H9 (cell line): ENCODE measurements at regions not wholly inside any gene's neighbourhood (a gene's known extent, or its start where the extent isn't known, plus 50 kb on each side); places are given as distances from the start of the nearest gene placed in this dataset.

ENCODE experiments used
- DNase-seq: peaks from one replicate; pipeline ENCODE4 v3.0.0-alpha.2; 2017
- H2AFZ ChIP-seq: one replicate; pipeline ENCODE4 v1.6.1; 2013; ENCODE audit warnings: mild to moderate bottlenecking, low read length, control low read depth, moderate library complexity
- H2AK5ac ChIP-seq: 2 replicates; pipeline ENCODE4 v1.6.1; 2013; ENCODE audit warnings: low read length, control low read depth, mixed read lengths; ENCODE audit not compliant: insufficient read length
- H2BK120ac ChIP-seq: one replicate; pipeline ENCODE4 v1.6.1; 2013; ENCODE audit warnings: low read depth, mild to moderate bottlenecking, low read length, control low read depth, inconsistent platforms; ENCODE audit not compliant: poor library complexity, severe bottlenecking
- H2BK12ac ChIP-seq: 2 replicates; pipeline ENCODE4 v1.6.1; 2013; ENCODE audit warnings: low read length, control low read depth, mixed read lengths, low read depth; ENCODE audit not compliant: insufficient read length
- H2BK15ac ChIP-seq: 2 replicates; pipeline ENCODE4 v1.6.1; 2013; ENCODE audit warnings: low read depth, low read length, control low read depth
- H2BK20ac ChIP-seq: one replicate; pipeline ENCODE4 v1.6.1; 2013; ENCODE audit warnings: low read depth, mild to moderate bottlenecking, low read length, control low read depth, inconsistent platforms; ENCODE audit not compliant: poor library complexity, severe bottlenecking
- H2BK5ac ChIP-seq: 2 replicates; pipeline ENCODE4 v1.6.1; 2013; ENCODE audit warnings: low read length, control low read depth, mixed read lengths; ENCODE audit not compliant: insufficient read length
- H3K14ac ChIP-seq: 2 replicates; pipeline ENCODE4 v1.6.1; 2013; ENCODE audit warnings: low read length, control low read depth; ENCODE audit not compliant: insufficient read depth
- H3K18ac ChIP-seq: 2 replicates; pipeline ENCODE4 v1.6.1; 2013; ENCODE audit warnings: low read depth, mild to moderate bottlenecking, mixed read lengths, low read length, control low read depth; ENCODE audit not compliant: insufficient read length
- H3K23ac ChIP-seq: 2 replicates; pipeline ENCODE4 v1.6.1; 2013; ENCODE audit warnings: low read length, control low read depth, mixed read lengths, low read depth; ENCODE audit not compliant: insufficient read length
- H3K23me2 ChIP-seq: 2 replicates; pipeline ENCODE4 v1.6.1; 2013; ENCODE audit warnings: low read depth, mild to moderate bottlenecking, mixed read lengths, low read length, control low read depth; ENCODE audit not compliant: insufficient read length, poor library complexity, severe bottlenecking
- H3K27ac ChIP-seq: 2 replicates; pipeline ENCODE4 v1.5.1; 2013; ENCODE audit warnings: low read length, control low read depth, mixed read lengths, low read depth; ENCODE audit not compliant: insufficient read length
- H3K27me3 ChIP-seq: 2 replicates; pipeline ENCODE4 v1.6.1; 2013; ENCODE audit warnings: low read length, control low read depth, inconsistent platforms; ENCODE audit not compliant: insufficient read depth
- H3K4ac ChIP-seq: 2 replicates; pipeline ENCODE4 v1.6.1; 2013; ENCODE audit warnings: low read depth, mild to moderate bottlenecking, control low read depth, inconsistent platforms, low read length, moderate library complexity
- H3K4me1 ChIP-seq: 2 replicates; pipeline ENCODE4 v1.6.1; 2013; ENCODE audit warnings: low read length, control low read depth, inconsistent platforms; ENCODE audit not compliant: insufficient read depth
- H3K4me2 ChIP-seq: 2 replicates; pipeline ENCODE4 v1.6.1; 2013; ENCODE audit warnings: low read length, control low read depth, mixed read lengths; ENCODE audit not compliant: insufficient read length, insufficient read depth
- H3K56ac ChIP-seq: 2 replicates; pipeline ENCODE4 v1.6.1; 2013; ENCODE audit warnings: low read depth, mild to moderate bottlenecking, mixed read lengths, low read length, control low read depth; ENCODE audit not compliant: insufficient read length
- H3K79me1 ChIP-seq: 2 replicates; pipeline ENCODE4 v1.6.1; 2013; ENCODE audit warnings: low read depth, mild to moderate bottlenecking, moderate library complexity, low read length, control low read depth, inconsistent platforms; ENCODE audit not compliant: insufficient read depth, poor library complexity, severe bottlenecking
- H3K79me2 ChIP-seq: 2 replicates; pipeline ENCODE4 v1.6.1; 2013; ENCODE audit warnings: low read length, control low read depth, inconsistent platforms; ENCODE audit not compliant: insufficient read depth
- H3K9ac ChIP-seq: 2 replicates; pipeline ENCODE4 v1.6.1; 2013; ENCODE audit warnings: low read length, control low read depth, mixed read lengths; ENCODE audit not compliant: insufficient read length; ENCODE audit errors: extremely low read depth
- H3K9me3 ChIP-seq: one replicate; pipeline ENCODE4 v1.6.1; 2013; ENCODE audit warnings: low read depth, low read length, inconsistent platforms; ENCODE audit not compliant: control insufficient read depth
- H3T11ph ChIP-seq: one replicate; pipeline ENCODE4 v1.6.1; 2013; ENCODE audit warnings: mild to moderate bottlenecking, low read length, control low read depth, inconsistent platforms
- H4K20me1 ChIP-seq: one replicate; pipeline ENCODE4 v1.6.1; 2013; ENCODE audit not compliant: control insufficient read depth, insufficient read length, insufficient read depth
- H4K5ac ChIP-seq: 2 replicates; pipeline ENCODE4 v1.6.1; 2013; ENCODE audit warnings: low read depth, mild to moderate bottlenecking, mixed read lengths, low read length, control low read depth; ENCODE audit not compliant: insufficient read length
- H4K8ac ChIP-seq: replicated peaks from 2 replicates; pipeline ENCODE4 v1.6.1; 2013; ENCODE audit warnings: low read length, control low read depth, mixed read lengths, low read depth; ENCODE audit not compliant: insufficient read length
- H4K91ac ChIP-seq: 2 replicates; pipeline ENCODE4 v1.6.1; 2013; ENCODE audit warnings: low read depth, mild to moderate bottlenecking, moderate library complexity, mixed read lengths, low read length, control low read depth; ENCODE audit not compliant: insufficient read length
- H3K27ac Mint-ChIP-seq, 3 experiments: 2 replicates in 2 of 3; 3 replicates in 1 of 3; pipeline ENCODE4 v1.8.0; 2020 to 2021; ENCODE audit warnings: mixed read lengths in 3 of 3, mild to moderate bottlenecking in 1 of 3, moderate library complexity in 1 of 3
- H3K27me3 Mint-ChIP-seq: 2 replicates; pipeline ENCODE4 v1.8.0; 2021; ENCODE audit warnings: low read depth, mild to moderate bottlenecking, moderate library complexity, mixed read lengths
- H3K36me3 Mint-ChIP-seq, 3 experiments: 2 replicates in 2 of 3; 3 replicates in 1 of 3; pipeline ENCODE4 v1.8.0; 2020 to 2021; ENCODE audit warnings: low read depth in 3 of 3, mixed read lengths in 3 of 3; ENCODE audit not compliant: insufficient read depth in 1 of 3
- H3K4me1 Mint-ChIP-seq, 2 experiments: 2 replicates each; pipeline ENCODE4 v1.8.0; 2020; ENCODE audit warnings: mixed read lengths in 2 of 2
- H3K4me3 Mint-ChIP-seq, 2 experiments: 2 replicates in 1 of 2; 3 replicates in 1 of 2; pipeline ENCODE4 v1.8.0; 2020 to 2021; ENCODE audit warnings: mild to moderate bottlenecking in 2 of 2, mixed read lengths in 2 of 2, moderate library complexity in 1 of 2
- H3K9me3 Mint-ChIP-seq, 2 experiments: 2 replicates in 1 of 2; 3 replicates in 1 of 2; pipeline ENCODE4 v1.8.0; 2020; ENCODE audit warnings: mild to moderate bottlenecking in 2 of 2, mixed read lengths in 2 of 2, moderate library complexity in 1 of 2
- CTCF ChIP-seq: fragments of 200-600 bp; sonication (generic); conservative IDR thresholded peaks from 3 replicates; pipeline ENCODE4 v1.8.0; 2021; ENCODE audit warnings: antibody characterized with exemption, mild to moderate bottlenecking
- WGBS: extraction: QIAGEN DNeasy Blood & Tissue Kit; methylation state at CpG from one replicate; pipeline ENCODE4 v1.1.7; 2013; ENCODE audit warnings: missing lambda C conversion rate, low lambda C conversion rate, mixed read lengths; ENCODE audit not compliant: insufficient read length; ENCODE audit errors: extremely low coverage; 5-methylcytosine and 5-hydroxymethylcytosine counted together

GRCh38 chr1:168972887-168973286 is 133.6 kb upstream of the ATP1B1 start:
- no peak overlapping the region for H3K14ac ChIP-seq
- no peak overlapping the region for H4K5ac ChIP-seq
- H2BK15ac ChIP-seq: no peak overlapping the region
- Mint-ChIP-seq H3K27me3 (no peaks in the 10 kb centered on the region; the same call in 1 of the 2 replicates), H3K4me3 (no peak overlapping the region), H3K9me3 (no peaks in the 10 kb centered on the region), H3K4me1 (peaks cover 13 to 18% of the 10 kb centered on the region in 2 experiments), H3K27ac (no peak overlapping the region), H3K36me3 (no peaks in the 10 kb centered on the region)
- H3K79me2 ChIP-seq: no peaks in the 10 kb centered on the region
- H2BK12ac ChIP-seq: no peak overlapping the region
- no CpG with 5 or more reads among the region's 2 CpGs for WGBS
- H4K8ac ChIP-seq: no peak overlapping the region
- H3K18ac ChIP-seq: no peak overlapping the region
- H2AFZ ChIP-seq: no peak overlapping the region
- DNase-seq: no peak
- no peak overlapping the region for H3K27ac ChIP-seq
- no peak overlapping the region for H2BK20ac ChIP-seq
- H2BK120ac ChIP-seq: no peak overlapping the region
- no peak overlapping the region for H2AK5ac ChIP-seq
- TF ChIP-seq CTCF: no peak
- H3K4ac ChIP-seq: no peak overlapping the region
- no peak overlapping the region for H3T11ph ChIP-seq
- H3K4me1 ChIP-seq: no peaks in the 10 kb centered on the region; the same call in 1 of the 2 replicates
- H3K4me2 ChIP-seq: no peak overlapping the region
- H3K27me3 ChIP-seq: no peaks in the 10 kb centered on the region
- H3K56ac ChIP-seq: no peak overlapping the region
- no peak overlapping the region for H2BK5ac ChIP-seq
- H3K23ac ChIP-seq: no peak overlapping the region
- no peak overlapping the region for H3K9ac ChIP-seq
- H3K23me2 ChIP-seq: no peaks in the 10 kb centered on the region
- no peaks in the 10 kb centered on the region for H4K20me1 ChIP-seq
- no peaks in the 10 kb centered on the region for H3K79me1 ChIP-seq
- no peaks in the 10 kb centered on the region for H3K9me3 ChIP-seq
- H4K91ac ChIP-seq: no peak overlapping the region
